ENCODE measurements at regions not wholly inside any gene's neighbourhood (a gene's known extent, or its start where the extent isn't known, plus 50 kb on each side); places are given as distances from the start of the nearest gene placed in this dataset.

- no peak for TF ChIP-seq CTCF (IDR thresholded peaks at IDR 0.05; ENCODE audit: control insufficient read depth, insufficient read depth, low read depth, low read length, missing control alignments)
- DNase-seq (ENCODE audit: low read depth): no peak
- no peak overlapping the region for H3K4me3 ChIP-seq (ENCODE audit: control insufficient read depth, low read depth, low read length)
Measured at GRCh38 chr4:18291256-18291655, 269.7 kb upstream of the LCORL start.

DNA sequence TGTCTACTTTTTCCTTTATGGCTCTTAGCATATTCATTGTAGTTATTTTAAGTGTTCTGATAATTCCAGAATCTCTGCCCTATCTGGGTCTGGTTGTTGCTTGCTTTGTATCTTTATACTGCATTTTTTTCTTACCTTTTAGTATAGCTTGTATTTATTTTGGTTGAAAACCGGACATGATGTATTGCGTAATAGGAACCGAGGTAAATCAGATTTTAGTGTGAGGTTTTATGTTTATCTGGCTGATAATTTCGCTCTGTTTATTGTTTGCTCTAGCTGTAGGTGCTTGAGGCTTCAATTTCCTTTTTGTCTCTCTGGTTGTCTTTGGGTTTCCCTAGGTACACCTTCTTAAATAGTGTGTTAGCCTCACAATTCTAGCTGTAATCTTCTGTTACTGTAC, 263.8 kb upstream of the LCORL start:
- no peak overlapping the region for H3K4me3 ChIP-seq (ENCODE audit: control insufficient read depth, low read depth, low read length)
- DNase-seq (ENCODE audit: low read depth): no peak

GRCh38 chr4:18278244-18278643, 256.7 kb upstream of the LCORL start:
- TF ChIP-seq CTCF (IDR thresholded peaks at IDR 0.05; ENCODE audit: control insufficient read depth, insufficient read depth, low read depth, low read length, missing control alignments): no peak
- no peak for DNase-seq (ENCODE audit: low read depth)
- no peak overlapping the region for H3K4me3 ChIP-seq (ENCODE audit: control insufficient read depth, low read depth, low read length)

More for the DNA sequence above, 263.8 kb upstream of the LCORL start:
- no peak for TF ChIP-seq CTCF (IDR thresholded peaks at IDR 0.05; ENCODE audit: control insufficient read depth, insufficient read depth, low read depth, low read length, missing control alignments)

- H3K4me3 ChIP-seq (ENCODE audit: control insufficient read depth, low read depth, low read length): no peak overlapping the region
- DNase-seq (ENCODE audit: low read depth): no peak
- no peak for TF ChIP-seq CTCF (IDR thresholded peaks at IDR 0.05; ENCODE audit: control insufficient read depth, insufficient read depth, low read depth, low read length, missing control alignments)
Measured at GRCh38 chr4:18262832-18263231, 241.3 kb upstream of the LCORL start.

DNA sequence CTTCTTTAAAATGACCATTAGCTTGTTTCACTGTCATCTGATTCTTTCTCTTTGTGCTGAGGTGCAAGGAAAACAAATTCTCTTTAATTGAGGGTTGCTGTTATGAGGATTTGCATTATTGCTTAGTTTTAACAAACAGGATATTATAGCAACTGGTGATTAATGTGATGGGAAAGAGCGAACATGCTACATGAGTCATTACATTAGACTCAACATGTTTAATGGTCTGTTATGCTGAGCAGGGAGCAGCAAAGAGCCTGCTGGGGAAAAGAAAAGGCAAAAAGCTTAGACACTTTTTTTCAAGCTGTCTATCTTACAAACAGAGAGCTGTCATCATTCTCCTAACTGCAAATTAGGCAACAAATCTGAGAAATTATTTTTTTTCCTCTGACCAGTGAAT, 230.5 kb upstream of the LCORL start:
- TF ChIP-seq CTCF (IDR thresholded peaks at IDR 0.05; ENCODE audit: control insufficient read depth, insufficient read depth, low read depth, low read length, missing control alignments): no peak
- H3K4me3 ChIP-seq (ENCODE audit: control insufficient read depth, low read depth, low read length): no peak overlapping the region
- DNase-seq (ENCODE audit: low read depth): no peak

DNA sequence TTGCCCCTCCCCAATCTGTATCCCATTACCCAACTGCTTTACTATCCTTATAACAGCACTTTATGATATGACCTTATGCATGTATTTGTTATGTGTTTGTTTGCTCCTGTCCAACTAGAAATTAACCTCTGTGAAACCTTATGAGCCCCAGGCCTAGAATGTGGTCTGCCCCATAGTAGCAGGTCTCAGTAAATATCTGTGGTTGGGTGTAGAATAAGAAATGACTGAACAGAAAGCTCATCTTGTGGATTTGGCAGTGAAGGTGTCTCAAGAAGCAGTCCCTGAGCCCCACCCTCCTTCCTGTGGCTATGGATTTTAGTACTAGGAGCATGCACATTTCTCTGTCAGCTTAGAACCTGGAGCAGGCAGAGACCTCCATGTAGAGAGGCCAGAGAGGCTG, 229.0 kb upstream of the LCORL start:
- no peak overlapping the region for H3K4me3 ChIP-seq (ENCODE audit: control insufficient read depth, low read depth, low read length)
- TF ChIP-seq CTCF (IDR thresholded peaks at IDR 0.05; ENCODE audit: control insufficient read depth, insufficient read depth, low read depth, low read length, missing control alignments): no peak
- DNase-seq (ENCODE audit: low read depth): no peak

DNA sequence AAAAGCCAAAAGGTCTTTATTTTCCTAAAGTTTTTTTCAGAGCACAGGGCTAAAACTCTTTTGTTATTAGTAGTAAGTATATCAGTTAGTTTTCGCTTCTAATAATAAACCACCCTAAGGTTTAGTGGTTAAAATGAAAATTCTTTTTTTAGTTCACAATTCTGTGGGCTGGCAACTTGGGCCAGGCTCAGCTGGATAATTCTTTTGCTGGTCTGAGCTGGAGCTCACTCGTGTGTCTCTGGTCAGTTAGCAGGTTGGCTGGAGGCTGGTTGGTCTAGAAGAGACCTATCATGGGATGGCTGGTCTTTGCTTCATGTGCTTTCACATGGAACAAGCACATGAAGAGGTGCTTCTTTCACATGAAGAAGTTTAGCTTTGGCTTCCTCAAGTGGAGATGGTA, 227.1 kb upstream of the LCORL start:
- DNase-seq (ENCODE audit: low read depth): no peak
- no peak for TF ChIP-seq CTCF (IDR thresholded peaks at IDR 0.05; ENCODE audit: control insufficient read depth, insufficient read depth, low read depth, low read length, missing control alignments)
- no peak overlapping the region for H3K4me3 ChIP-seq (ENCODE audit: control insufficient read depth, low read depth, low read length)
